ENCODE measurements at regions not wholly inside any gene's neighbourhood (a gene's known extent, or its start where the extent isn't known, plus 50 kb on each side); places are given as distances from the start of the nearest gene placed in this dataset.

DNA sequence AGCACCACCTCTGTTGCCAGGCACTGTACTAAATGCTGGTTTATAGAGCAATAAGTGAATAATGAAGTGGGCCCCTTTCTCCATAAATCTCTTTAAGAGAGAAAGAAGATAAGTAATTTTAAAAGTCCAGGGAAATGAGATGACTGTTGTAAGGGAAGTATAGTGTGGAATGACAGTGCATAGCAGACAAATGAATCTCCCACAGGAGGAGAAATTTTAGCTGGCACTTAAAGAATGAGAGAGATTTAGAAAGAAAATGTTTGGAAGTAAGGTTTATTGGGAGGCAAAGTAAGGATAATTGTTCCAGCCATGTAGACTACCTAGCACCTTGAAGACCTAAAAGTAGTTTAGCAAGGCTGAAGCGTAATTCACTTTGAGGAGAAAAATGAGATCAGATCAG is 1081.1 kb upstream of the PABPC4L start:
- CTCF ChIA-PET, result no interaction called here
- Histone ChIP-seq H3K4me3 (replicated peaks in 1 of 2; ENCODE audit: low read depth in 1 of 2, low read length in 2 of 2) (no peak overlapping the region), H3K27ac (ENCODE audit: low read depth, low read length) (no peak overlapping the region), H3K27me3 (ENCODE audit: insufficient read depth, low read length) (no peaks in the 10 kb centered on the region), H3K4me2 (ENCODE audit: low read length) (no peak overlapping the region), H4K20me1 (ENCODE audit: insufficient read depth) (no peaks in the 10 kb centered on the region), H3K36me3 (ENCODE audit: control insufficient read depth in 1 of 2, insufficient read depth in 2 of 2, low read length in 2 of 2) (no peaks in the 10 kb centered on the region), H3K4me1 (ENCODE audit: control insufficient read depth in 1 of 2, insufficient read depth in 2 of 2, low read length in 2 of 2) (no peaks in the 10 kb centered on the region), H3K79me2 (ENCODE audit: insufficient read depth, low read length) (no peaks in the 10 kb centered on the region), H2AFZ (ENCODE audit: low read depth, low read length, poor library complexity, severe bottlenecking) (no peak overlapping the region), H3K9me2 (ENCODE audit: insufficient read depth) (no peaks in the 10 kb centered on the region), H3K9ac (ENCODE audit: low read length) (no peak overlapping the region), H3K9me3 (ENCODE audit: control insufficient read depth in 1 of 2, insufficient read depth in 1 of 2, low read depth in 1 of 2, low read length in 2 of 2) (no peaks in the 10 kb centered on the region)
- DNase-seq (ENCODE audit: low read depth, low spot score) (no peak), ATAC-seq (no peak)
- intact Hi-C loops (cut with micrococcal nuclease), result no loop called here
- RAD21 ChIA-PET (ENCODE audit: low non-redundant PET in 1 of 2, low total read pairs in 2 of 2, uncharacterized antibody in 2 of 2, unreplicated experiment in 2 of 2), result no interaction called here
- POLR2A ChIA-PET, result no interaction called here
- no peak for TF ChIP-seq REST (IDR thresholded peaks at IDR 0.05; ENCODE audit: low read depth)
- no TSS peak for BruUV-seq (replicated peaks)

GRCh38 chr4:135281230-135281629 is 1079.6 kb upstream of the PABPC4L start:
- CTCF ChIA-PET, result no interaction called here
- Histone ChIP-seq H3K36me3 (ENCODE audit: control insufficient read depth in 1 of 2, insufficient read depth in 2 of 2, low read length in 2 of 2) (no peaks in the 10 kb centered on the region), H3K4me2 (ENCODE audit: low read length) (no peak overlapping the region), H2AFZ (ENCODE audit: low read depth, low read length, poor library complexity, severe bottlenecking) (no peak overlapping the region), H3K4me1 (ENCODE audit: control insufficient read depth in 1 of 2, insufficient read depth in 2 of 2, low read length in 2 of 2) (no peaks in the 10 kb centered on the region), H3K9ac (ENCODE audit: low read length) (no peak overlapping the region), H3K27me3 (ENCODE audit: insufficient read depth, low read length) (no peaks in the 10 kb centered on the region), H3K79me2 (ENCODE audit: insufficient read depth, low read length) (no peaks in the 10 kb centered on the region), H4K20me1 (ENCODE audit: insufficient read depth) (no peaks in the 10 kb centered on the region), H3K27ac (ENCODE audit: low read depth, low read length) (no peak overlapping the region), H3K9me2 (ENCODE audit: insufficient read depth) (no peaks in the 10 kb centered on the region), H3K4me3 (replicated peaks in 1 of 2; ENCODE audit: low read depth in 1 of 2, low read length in 2 of 2) (no peak overlapping the region), H3K9me3 (ENCODE audit: control insufficient read depth in 1 of 2, insufficient read depth in 1 of 2, low read depth in 1 of 2, low read length in 2 of 2) (no peaks in the 10 kb centered on the region)
- BruUV-seq (replicated peaks), result no TSS peak
- POLR2A ChIA-PET, result no interaction called here
- DNase-seq (ENCODE audit: low read depth, low spot score) (no peak), ATAC-seq (no peak)
- intact Hi-C loops (cut with micrococcal nuclease), result no loop called here
- TF ChIP-seq SIN3A (IDR thresholded peaks at IDR 0.05; ENCODE audit: low read depth) (no peak), ZFX (IDR thresholded peaks at IDR 0.05) (no peak), RAD21 (IDR thresholded peaks at IDR 0.05; ENCODE audit: low read depth) (no peak)
- RAD21 ChIA-PET (ENCODE audit: low non-redundant PET in 1 of 2, low total read pairs in 2 of 2, uncharacterized antibody in 2 of 2, unreplicated experiment in 2 of 2), result no interaction called here

Measured in HCT116 (cell line).